ENCODE measurements at regions not wholly inside any gene's neighbourhood (a gene's known extent, or its start where the extent isn't known, plus 50 kb on each side); places are given as distances from the start of the nearest gene placed in this dataset.
A peak's percentile ranks its signal among the peaks of the same experiment; 100 is the strongest.

GRCh38 chr2:4354164-4354563 lies 650.8 kb downstream of the DCDC2C start:
- intact Hi-C loops (cut with micrococcal nuclease): no loop called here
- H3K79me2 ChIP-seq (ENCODE audit: insufficient read depth, low read length): no peaks in the 10 kb centered on the region
- H4K20me1 ChIP-seq (ENCODE audit: insufficient read depth): no peaks in the 10 kb centered on the region
- ChIA-PET RAD21 (ENCODE audit: low non-redundant PET in 1 of 2, low total read pairs in 2 of 2, uncharacterized antibody in 2 of 2, unreplicated experiment in 2 of 2) (no interaction called here), CTCF (no interaction called here), POLR2A (no interaction called here)
- H3K9me3 ChIP-seq (ENCODE audit: control insufficient read depth in 1 of 2, insufficient read depth in 1 of 2, low read depth in 1 of 2, low read length in 2 of 2): peaks cover 4 to 8% of the 10 kb centered on the region in 2 experiments; a peak in 2 of 4 replicates
- no peaks in the 10 kb centered on the region for H3K27me3 ChIP-seq (ENCODE audit: insufficient read depth, low read length)
- TF ChIP-seq RAD21 (IDR thresholded peaks at IDR 0.05; ENCODE audit: low read depth) (no peak), ZBTB33 (IDR thresholded peaks at IDR 0.05; ENCODE audit: extremely low read depth, insufficient replicate concordance, low read length) (no peak), SP1 (IDR thresholded peaks at IDR 0.05; ENCODE audit: low read depth) (no peak), SIN3A (IDR thresholded peaks at IDR 0.05; ENCODE audit: low read depth) (no peak), EZH2phosphoT487 (IDR thresholded peaks at IDR 0.05; ENCODE audit: borderline replicate concordance) (no peak), ELF1 (IDR thresholded peaks at IDR 0.05; ENCODE audit: borderline replicate concordance, low read depth) (no peak), EZH2 (IDR thresholded peaks at IDR 0.05) (no peak), POLR2A (IDR thresholded peaks at IDR 0.05; ENCODE audit: borderline replicate concordance, extremely low read depth, insufficient read depth, insufficient read length) (no peak)
- no TSS peak for BruUV-seq (replicated peaks)
- no peak for ATAC-seq
- no peak overlapping the region for H3K9ac ChIP-seq (ENCODE audit: low read length)
- H3K4me2 ChIP-seq (ENCODE audit: low read length): no peak overlapping the region
- no peak overlapping the region for H2AFZ ChIP-seq (ENCODE audit: low read depth, low read length, poor library complexity, severe bottlenecking)
- no peaks in the 10 kb centered on the region for H3K36me3 ChIP-seq (ENCODE audit: control insufficient read depth in 1 of 2, insufficient read depth in 2 of 2, low read length in 2 of 2)
- no peak overlapping the region for H3K27ac ChIP-seq (ENCODE audit: low read depth, low read length)
- no peaks in the 10 kb centered on the region for H3K4me1 ChIP-seq (ENCODE audit: control insufficient read depth in 1 of 2, insufficient read depth in 2 of 2, low read length in 2 of 2)
- H3K4me3 ChIP-seq (replicated peaks in 1 of 2; ENCODE audit: low read depth in 1 of 2, low read length in 2 of 2): no peak overlapping the region
- DNase-seq (ENCODE audit: low read depth, low spot score): no peak
- no peaks in the 10 kb centered on the region for H3K9me2 ChIP-seq (ENCODE audit: insufficient read depth)

GRCh38 chr2:4354678-4355077 lies 651.3 kb downstream of the DCDC2C start:
- no peak for TF ChIP-seq SP1 (IDR thresholded peaks at IDR 0.05; ENCODE audit: low read depth)
- peak in 2 of 3 experiments; percentile 31 to 35; a peak in 3 of 6 replicates for TF ChIP-seq CTCF (IDR thresholded peaks at IDR 0.05 in 2 of 3, conservative IDR thresholded peaks at IDR 0.05 in 1 of 3; ENCODE audit: borderline replicate concordance in 1 of 3, insufficient read depth in 1 of 3, low read depth in 2 of 3, low read length in 2 of 3)

More at GRCh38 chr2:4354678-4355077, 651.3 kb downstream of the DCDC2C start:
- ChIA-PET CTCF (no interaction called here), POLR2A (no interaction called here), RAD21 (ENCODE audit: low non-redundant PET in 1 of 2, low total read pairs in 2 of 2, uncharacterized antibody in 2 of 2, unreplicated experiment in 2 of 2) (no interaction called here)
- Histone ChIP-seq H3K4me3 (replicated peaks in 1 of 2; ENCODE audit: low read depth in 1 of 2, low read length in 2 of 2) (no peak overlapping the region), H3K9me3 (ENCODE audit: control insufficient read depth in 1 of 2, insufficient read depth in 1 of 2, low read depth in 1 of 2, low read length in 2 of 2) (peaks cover 4 to 8% of the 10 kb centered on the region in 2 experiments; a peak in 2 of 4 replicates), H4K20me1 (ENCODE audit: insufficient read depth) (no peaks in the 10 kb centered on the region), H2AFZ (ENCODE audit: low read depth, low read length, poor library complexity, severe bottlenecking) (no peak overlapping the region), H3K4me1 (ENCODE audit: control insufficient read depth in 1 of 2, insufficient read depth in 2 of 2, low read length in 2 of 2) (no peaks in the 10 kb centered on the region), H3K79me2 (ENCODE audit: insufficient read depth, low read length) (no peaks in the 10 kb centered on the region), H3K27me3 (ENCODE audit: insufficient read depth, low read length) (no peaks in the 10 kb centered on the region), H3K9ac (ENCODE audit: low read length) (no peak overlapping the region), H3K27ac (ENCODE audit: low read depth, low read length) (no peak overlapping the region), H3K4me2 (ENCODE audit: low read length) (no peak overlapping the region), H3K9me2 (ENCODE audit: insufficient read depth) (no peaks in the 10 kb centered on the region), H3K36me3 (ENCODE audit: control insufficient read depth in 1 of 2, insufficient read depth in 2 of 2, low read length in 2 of 2) (no peaks in the 10 kb centered on the region)
- no TSS peak for BruUV-seq (replicated peaks)
- ATAC-seq (no peak), DNase-seq (ENCODE audit: low read depth, low spot score) (no peak)
- intact Hi-C loops (cut with micrococcal nuclease): no loop called here
